ENCODE measurements at regions not wholly inside any gene's neighbourhood (a gene's known extent, or its start where the extent isn't known, plus 50 kb on each side); places are given as distances from the start of the nearest gene placed in this dataset.

GRCh38 chr5:1748271-1748670 lies 51.4 kb downstream of the MRPL36 start:
- no peak for DNase-seq (ENCODE audit: low read depth in 4 of 4, low spot score in 1 of 4)

GRCh38 chr5:1747803-1748085 lies 51.9 kb downstream of the MRPL36 start:
- no peak for DNase-seq (ENCODE audit: low read depth in 4 of 4, low spot score in 1 of 4)

GRCh38 chr5:1747079-1747802 lies 52.4 kb downstream of the MRPL36 start:
- DNase-seq (ENCODE audit: low read depth in 4 of 4, low spot score in 1 of 4) = no peak

DNA sequence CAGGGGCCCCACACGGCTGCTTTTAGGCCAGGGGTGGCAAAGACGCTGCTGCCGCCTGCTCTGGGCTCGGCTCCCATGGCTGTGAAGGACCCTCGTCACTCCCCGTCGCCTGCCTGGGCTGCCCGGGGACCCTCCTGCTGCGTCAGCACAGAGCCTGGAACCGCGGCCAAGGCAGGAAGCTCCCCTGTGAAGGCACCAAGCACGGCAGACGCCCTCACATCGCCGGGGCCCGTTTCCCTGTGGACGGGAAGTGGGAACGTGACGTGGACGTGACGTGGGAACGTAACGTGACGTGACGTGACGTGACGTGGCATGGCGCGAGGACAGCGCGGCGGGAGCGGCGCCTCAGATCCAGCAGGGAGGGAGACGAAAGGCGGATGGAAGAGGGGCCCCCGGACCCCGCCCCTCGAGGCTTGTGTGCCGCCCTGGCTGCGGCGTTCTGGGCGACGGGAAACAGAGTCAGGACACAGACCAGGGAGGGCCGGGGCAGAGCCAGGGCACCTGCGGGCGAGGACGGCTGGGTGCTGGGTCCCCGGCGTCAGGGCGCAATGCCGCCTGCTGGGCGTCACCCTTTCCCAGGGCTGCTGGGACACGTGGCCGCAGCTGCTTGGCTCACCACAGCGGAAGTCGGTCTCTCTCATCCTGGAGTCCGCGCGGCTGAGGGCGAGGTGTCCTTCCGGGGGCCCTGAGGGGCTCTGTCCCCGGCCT lies 53.1 kb downstream of the MRPL36 start:
- DNase-seq (ENCODE audit: low read depth in 4 of 4, low spot score in 1 of 4) = no peak

DNA sequence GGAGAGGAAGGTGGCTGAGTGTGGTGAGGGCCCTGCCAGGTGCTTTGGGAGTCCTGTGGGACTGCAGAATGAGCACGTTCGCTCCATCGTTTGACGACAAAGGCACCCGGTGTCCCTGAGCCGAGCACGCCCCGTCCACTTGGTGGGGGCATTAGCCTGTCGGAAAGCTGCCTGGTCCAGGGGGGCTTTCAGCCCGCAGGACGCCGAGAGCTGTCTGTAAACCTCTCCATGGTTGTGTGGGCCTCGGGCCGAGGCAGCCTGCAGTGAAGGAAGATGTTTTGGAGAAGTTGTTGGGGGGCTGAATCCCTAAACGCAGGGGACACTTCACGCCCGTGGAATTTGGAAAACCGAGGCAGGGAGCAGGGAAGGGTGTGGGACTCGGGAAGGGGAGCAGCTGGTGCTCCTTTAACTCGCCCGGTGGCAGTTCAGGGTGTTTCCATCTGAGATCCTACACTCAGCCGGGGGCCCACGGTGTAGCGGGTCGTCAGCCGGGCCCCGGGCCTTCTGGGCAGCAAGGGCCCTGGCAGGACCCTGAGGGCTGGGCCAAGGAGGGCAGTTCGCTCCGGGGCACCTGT lies 53.8 kb downstream of the MRPL36 start:
- DNase-seq (ENCODE audit: low read depth in 4 of 4, low spot score in 1 of 4) = no peak

DNA sequence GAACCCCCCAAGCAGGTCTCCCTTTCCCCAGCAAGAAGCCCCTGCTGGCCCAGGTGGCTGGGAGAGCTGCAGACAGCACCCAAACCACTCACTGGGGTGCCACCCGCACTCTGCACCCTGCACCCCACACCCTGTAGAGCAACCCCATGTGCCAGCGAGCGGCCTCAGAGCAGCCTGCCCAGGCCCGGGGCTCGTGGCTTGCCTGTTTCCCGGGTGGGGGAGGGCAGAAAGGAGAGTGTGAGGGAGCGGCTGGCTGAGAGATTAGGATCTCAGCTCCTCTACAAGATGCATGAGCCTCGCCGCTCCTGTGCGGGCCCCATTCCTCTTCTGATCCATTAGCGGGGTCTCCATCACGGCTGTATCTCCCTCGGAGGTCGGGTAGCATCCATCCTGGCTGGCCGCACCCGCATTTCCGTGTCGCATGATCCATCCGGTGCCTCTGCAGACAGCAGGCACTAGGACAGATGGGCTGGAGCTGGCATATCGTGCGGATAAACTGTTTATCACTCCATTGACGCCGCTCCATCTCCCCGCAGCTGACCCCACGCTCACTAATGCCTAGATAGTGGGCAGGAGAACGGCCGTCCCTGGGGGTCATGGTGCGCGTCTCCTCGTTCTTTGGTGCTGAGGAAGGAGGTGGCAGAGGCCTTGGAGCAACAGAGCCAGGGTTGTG lies 54.4 kb downstream of the MRPL36 start:
- DNase-seq (ENCODE audit: low read depth in 4 of 4, low spot score in 1 of 4) = no peak

DNA sequence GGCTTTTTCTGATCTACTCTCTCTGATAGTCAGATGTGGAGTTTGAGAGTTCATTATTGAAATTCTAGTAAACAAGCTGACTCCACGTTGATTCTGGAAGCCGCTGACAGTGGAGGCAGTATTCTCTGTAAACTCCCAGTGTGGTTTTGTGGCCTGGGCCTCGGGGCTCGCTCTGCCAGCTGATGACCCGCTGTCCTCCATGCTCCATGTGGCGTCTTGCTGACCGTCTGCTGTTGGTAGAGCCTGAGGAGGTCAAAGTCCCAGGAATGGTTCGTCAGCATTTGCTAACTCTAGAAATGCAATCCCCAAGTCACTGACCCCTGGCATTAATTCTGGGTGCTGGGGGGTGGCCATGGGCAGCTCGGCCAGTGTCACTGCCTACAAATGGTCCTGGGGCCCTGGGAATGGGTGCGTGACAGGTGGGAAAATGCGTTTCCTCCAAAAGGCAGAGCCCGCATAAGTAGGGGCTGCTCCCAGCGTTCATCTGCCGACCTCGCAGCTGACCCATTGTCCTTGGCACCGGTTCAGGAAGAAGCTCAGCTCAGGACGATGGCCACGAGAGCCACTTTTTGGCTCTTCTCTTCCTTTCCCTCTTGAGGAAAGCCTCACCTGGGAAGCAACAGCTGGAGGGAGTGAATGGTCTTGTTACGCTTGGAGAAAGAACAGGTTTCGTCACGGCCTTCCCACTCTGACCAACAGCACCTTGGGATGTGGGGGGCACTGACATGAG lies 55.1 kb downstream of the MRPL36 start:
- no peak for DNase-seq (ENCODE audit: low read depth in 4 of 4, low spot score in 1 of 4)

DNA sequence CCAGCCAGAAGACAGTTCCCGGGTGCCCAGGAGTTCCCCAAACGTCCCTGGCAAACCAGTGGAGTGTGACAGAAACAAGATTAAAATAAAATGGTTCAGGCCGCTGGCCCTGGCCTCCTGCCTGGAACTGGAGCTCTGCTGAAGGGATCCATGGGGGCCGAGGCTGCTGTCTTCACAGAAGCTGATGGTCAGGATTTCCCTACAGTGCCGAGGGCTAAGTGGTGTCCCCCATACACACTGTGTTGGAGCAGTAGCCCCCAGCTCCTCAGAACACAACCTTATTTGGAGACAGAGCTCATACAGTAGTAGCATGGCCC lies 55.9 kb downstream of the MRPL36 start:
- no peak for DNase-seq (ENCODE audit: low read depth in 4 of 4, low spot score in 1 of 4)

DNA sequence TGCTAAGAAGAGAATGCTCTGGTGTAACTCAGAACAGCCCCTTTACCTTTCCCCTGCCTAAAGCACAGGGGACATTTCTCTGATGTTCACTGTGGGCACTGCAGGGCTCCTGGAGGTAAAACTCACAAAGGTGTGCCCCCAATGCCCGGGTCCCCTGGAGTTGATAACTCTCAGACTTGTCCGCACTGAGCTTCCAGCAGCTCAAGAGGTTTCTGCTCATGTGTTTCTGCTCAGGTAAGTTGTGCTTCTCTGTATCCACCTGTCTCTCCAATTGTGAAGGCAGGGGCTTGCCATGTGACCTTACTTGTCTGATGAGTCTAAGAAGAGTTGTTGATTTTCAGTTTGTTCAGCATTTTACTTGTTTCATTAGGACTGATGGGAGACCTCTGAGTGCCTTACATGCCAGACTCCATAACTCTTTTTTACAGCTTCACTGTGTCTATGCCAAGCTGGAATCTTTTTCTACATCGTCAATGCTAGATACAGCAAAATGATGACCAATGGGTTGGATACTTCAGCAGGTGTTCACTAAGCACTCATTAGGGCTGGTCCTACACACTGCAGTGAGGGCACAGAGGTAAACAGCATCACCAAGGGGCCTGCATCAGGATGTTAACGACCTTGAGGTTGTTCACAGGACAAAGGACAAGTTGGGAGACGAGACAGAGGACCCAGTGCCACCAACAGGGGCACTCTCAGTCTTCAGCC lies 56.4 kb downstream of the MRPL36 start:
- no peak for DNase-seq (ENCODE audit: low read depth in 4 of 4, low spot score in 1 of 4)

- no peak for DNase-seq (ENCODE audit: low read depth in 4 of 4, low spot score in 1 of 4)
Measured at GRCh38 chr5:1737790-1738405, 61.7 kb downstream of the MRPL36 start.

GRCh38 chr5:1736889-1737711 lies 62.5 kb downstream of the MRPL36 start:
- DNase-seq (ENCODE audit: low read depth in 4 of 4, low spot score in 1 of 4) = no peak

GRCh38 chr5:1736065-1736464 lies 63.6 kb downstream of the MRPL36 start:
- no peak for DNase-seq (ENCODE audit: low read depth in 4 of 4, low spot score in 1 of 4)

DNA sequence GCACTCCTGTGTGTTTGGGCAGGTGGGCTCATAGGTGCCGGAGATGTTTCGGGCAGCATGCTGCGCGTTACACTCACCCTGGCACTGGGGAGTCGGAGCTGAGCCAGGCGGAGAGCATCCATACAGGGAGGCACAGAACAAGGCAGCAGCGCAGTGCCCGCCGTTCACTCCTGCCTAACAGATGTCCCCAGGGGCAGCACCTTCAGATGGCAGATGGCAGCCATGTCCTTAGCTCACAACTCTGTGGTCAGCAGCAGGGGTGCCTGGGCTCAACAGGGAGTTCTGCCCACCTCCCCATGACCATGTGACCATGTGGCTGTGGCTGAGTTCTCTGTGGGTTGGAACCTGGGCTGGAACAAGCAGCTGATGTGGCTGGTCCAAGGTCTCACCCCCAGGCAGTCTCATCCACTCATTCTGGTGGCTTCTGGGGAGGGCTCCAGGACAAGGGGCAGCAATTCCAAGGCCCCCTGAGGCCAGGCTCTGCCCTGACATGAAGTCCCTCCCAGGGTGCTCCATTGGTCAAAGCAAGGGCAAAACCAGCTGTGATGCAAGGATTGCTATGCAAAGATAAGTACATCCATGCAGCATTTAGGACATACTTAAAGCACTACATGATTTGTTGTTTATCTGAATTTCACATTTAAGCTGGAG lies 64.2 kb downstream of the MRPL36 start:
- no peak for DNase-seq (ENCODE audit: low read depth in 4 of 4, low spot score in 1 of 4)

- no peak for DNase-seq (ENCODE audit: low read depth in 4 of 4, low spot score in 1 of 4)
Measured at GRCh38 chr5:1734908-1735289, 64.7 kb downstream of the MRPL36 start.

DNA sequence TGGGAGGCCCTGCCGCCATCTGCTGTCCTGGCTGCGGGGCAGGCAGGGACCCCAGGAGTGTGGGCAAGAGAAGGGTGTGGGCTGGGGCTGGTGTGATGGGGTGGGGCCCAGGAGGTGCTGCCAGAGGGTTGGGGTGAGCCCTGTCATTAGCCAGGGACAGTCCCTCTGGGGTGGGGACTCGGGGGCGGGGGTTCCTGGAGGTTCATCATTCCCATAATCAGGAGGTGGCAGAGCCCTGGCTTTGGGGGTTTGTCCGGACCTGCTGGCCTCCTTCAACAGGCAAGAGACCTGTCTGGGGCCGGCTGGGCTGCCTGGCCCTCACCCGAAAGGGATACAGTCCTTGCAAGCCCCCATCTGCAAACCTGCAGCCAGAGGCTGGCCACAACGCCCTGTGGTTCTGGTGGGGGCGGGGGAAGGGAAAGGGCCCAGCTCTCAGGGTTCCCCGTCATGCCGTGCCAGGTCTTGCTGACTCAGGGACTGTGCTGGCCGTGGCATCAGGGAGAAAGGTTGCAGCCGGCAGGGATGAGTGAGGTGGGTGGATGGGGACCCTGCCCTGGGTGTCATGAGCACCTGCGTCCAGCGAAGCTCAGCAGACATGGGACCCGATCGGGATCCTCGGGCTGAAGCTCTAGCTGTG lies 65.2 kb downstream of the MRPL36 start:
- no peak for DNase-seq (ENCODE audit: low read depth in 4 of 4, low spot score in 1 of 4)

- no peak for DNase-seq (ENCODE audit: low read depth in 4 of 4, low spot score in 1 of 4)
Measured at GRCh38 chr5:1733369-1733768, 66.3 kb downstream of the MRPL36 start.

DNA sequence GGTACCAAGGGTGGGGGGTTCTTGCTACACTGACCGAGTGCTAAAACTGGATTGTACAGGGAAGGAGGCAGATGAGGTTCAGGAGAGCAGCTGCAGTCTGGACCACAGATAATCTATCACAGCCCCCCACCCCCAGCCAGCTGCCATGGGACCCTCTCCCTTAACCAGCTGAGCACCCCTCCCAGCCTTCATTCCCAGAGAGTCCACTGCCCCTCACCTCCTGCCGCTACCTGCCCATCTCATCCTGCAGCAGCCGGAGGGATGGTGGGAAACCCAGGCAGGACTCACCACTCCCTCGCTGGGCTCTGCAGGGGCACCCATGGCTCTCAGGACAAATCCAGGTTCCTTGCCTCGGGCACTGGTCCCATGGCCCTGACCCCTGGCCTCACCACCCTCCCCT lies 66.7 kb downstream of the MRPL36 start:
- DNase-seq (ENCODE audit: low read depth in 4 of 4, low spot score in 1 of 4) = no peak

DNA sequence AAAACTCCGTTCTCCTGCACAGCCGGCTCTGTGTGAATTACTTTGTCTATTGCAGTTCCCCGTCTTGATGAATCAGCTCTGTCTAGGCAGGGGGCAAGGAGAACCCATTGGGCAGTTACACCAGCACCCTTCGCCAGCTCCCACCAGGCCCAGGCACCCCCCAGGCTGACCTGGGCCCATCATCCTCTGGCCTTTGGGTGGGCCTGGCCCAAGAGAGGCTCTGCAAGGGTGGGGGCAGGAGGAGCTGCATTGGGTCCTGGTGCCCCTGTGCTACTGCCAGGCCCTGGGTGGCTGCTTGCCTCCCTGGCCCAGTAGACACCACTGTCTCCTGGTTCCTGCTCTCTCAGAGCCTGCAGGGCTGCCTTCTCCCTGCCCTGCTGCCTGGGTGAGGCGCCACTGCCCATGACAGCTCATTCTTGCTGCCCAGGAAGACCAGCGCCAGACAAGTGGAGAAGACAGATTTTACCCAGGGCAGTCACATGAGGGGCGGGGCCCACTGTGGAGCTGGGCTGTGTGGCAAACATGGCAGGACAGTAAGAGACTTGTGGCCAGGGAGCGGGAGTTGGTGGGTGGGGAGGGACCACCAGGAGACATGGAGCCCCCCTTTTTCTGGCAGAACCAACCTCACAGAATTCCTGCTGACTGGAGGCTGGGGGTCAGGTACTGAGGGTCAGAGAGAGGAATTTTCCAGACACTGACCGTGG lies 67.2 kb downstream of the MRPL36 start:
- DNase-seq (ENCODE audit: low read depth in 4 of 4, low spot score in 1 of 4) = no peak

Data from stimulated activated CD4-positive, alpha-beta T cell treated with anti-CD3 and anti-CD28 coated beads, Interleukin-1b, Interleukin-23, amount 100 ng/mL, for 24 hours (primary cell).